ENCODE measurements at regions not wholly inside any gene's neighbourhood (a gene's known extent, or its start where the extent isn't known, plus 50 kb on each side); places are given as distances from the start of the nearest gene placed in this dataset.
A peak's percentile ranks its signal among the peaks of the same experiment; 100 is the strongest.

- peak; percentile 84 for DNase-seq (ENCODE audit: low read depth)
- peak; percentile 91 for TF ChIP-seq CTCF (conservative IDR thresholded peaks at IDR 0.05; ENCODE audit: control insufficient read depth, insufficient read depth, low read depth, low read length)
- H3K4me3 ChIP-seq (ENCODE audit: control insufficient read depth, low read depth, low read length) = no peak overlapping the region
Observed at GRCh38 chr18:68623342-68623741, 91.6 kb downstream of the TMX3 start.

- TF ChIP-seq CTCF (conservative IDR thresholded peaks at IDR 0.05; ENCODE audit: control insufficient read depth, insufficient read depth, low read depth, low read length) = no peak
- H3K4me3 ChIP-seq (ENCODE audit: control insufficient read depth, low read depth, low read length) = no peak overlapping the region
- DNase-seq (ENCODE audit: low read depth) = no peak
Observed at GRCh38 chr18:68611311-68611710, 103.6 kb downstream of the TMX3 start.

DNA sequence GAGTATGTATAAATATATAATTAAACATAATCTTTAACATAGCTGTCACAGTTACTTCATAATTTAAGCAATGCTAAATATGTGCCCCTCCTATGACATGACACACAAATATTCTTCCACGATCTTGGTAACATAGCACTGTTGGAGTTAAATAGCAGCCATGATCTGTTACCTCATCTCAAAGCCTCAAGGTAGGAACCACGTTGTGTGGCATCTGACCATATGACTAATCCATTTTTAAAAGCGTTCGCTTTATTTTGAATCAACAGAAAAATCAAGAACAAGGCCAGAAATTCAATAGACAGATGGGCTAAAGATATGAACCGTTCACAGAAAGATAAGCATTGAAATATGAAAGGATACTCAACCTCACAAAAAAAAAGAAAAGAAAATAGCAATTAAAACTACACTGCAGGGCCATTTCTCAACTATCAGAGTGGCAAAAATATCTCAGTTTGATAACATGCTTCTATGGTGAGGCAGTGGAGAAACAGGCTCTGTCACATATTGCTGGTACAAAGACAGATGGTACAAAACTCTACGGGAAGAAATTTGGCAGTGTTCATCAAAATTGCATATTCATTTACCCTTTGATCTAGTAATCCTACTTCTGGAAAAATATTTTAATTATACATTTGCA lies 105.9 kb downstream of the TMX3 start:
- H3K4me3 ChIP-seq (ENCODE audit: control insufficient read depth, low read depth, low read length) = no peak overlapping the region
- TF ChIP-seq CTCF (conservative IDR thresholded peaks at IDR 0.05; ENCODE audit: control insufficient read depth, insufficient read depth, low read depth, low read length) = no peak
- DNase-seq (ENCODE audit: low read depth) = no peak

DNA sequence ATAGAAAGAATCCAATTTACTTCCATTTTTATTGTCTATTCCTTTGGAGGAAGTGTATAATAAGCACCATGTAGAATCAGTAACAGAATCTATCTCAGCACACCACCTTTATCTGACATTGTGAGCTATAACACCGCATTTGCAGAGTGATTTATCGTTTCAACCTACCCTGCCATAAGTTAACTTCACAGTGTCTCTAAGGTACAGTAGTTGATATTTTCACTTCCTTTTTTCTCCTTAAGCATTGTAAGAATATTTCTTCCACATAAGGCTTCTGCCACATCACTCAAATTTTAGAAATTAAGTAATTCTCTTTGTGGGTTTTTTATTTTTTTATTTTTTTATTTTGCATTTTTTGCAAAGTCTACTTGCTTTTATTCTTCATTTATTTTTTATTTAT lies 107.1 kb downstream of the TMX3 start:
- DNase-seq (ENCODE audit: low read depth) = no peak
- no peak overlapping the region for H3K4me3 ChIP-seq (ENCODE audit: control insufficient read depth, low read depth, low read length)
- no peak for TF ChIP-seq CTCF (conservative IDR thresholded peaks at IDR 0.05; ENCODE audit: control insufficient read depth, insufficient read depth, low read depth, low read length)

- TF ChIP-seq CTCF (conservative IDR thresholded peaks at IDR 0.05; ENCODE audit: control insufficient read depth, insufficient read depth, low read depth, low read length) = no peak
- DNase-seq (ENCODE audit: low read depth) = peak; percentile 46
- H3K4me3 ChIP-seq (ENCODE audit: control insufficient read depth, low read depth, low read length) = no peak overlapping the region
Observed at GRCh38 chr18:68604256-68604655, 110.7 kb downstream of the TMX3 start.

DNA sequence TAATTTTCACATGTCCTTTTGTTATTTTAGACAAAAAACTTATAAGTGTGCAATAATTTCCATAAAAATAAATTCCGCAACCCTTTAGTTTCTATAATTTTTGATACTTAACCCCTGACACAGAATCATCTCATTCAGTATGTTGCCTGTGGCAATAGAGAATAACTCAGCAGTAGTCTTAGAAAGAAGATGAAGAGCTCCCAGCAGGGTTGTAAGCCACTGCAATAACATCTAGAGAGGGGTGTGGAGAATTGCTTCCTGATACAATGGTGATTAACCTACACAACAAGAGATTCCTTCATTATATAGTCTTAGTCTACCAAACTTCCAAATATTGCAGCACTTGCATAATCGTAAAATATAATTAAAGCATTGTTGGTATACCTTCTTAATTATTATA lies 118.9 kb downstream of the TMX3 start:
- no peak for DNase-seq (ENCODE audit: low read depth)
- no peak for TF ChIP-seq CTCF (conservative IDR thresholded peaks at IDR 0.05; ENCODE audit: control insufficient read depth, insufficient read depth, low read depth, low read length)
- H3K4me3 ChIP-seq (ENCODE audit: control insufficient read depth, low read depth, low read length) = no peak overlapping the region

DNA sequence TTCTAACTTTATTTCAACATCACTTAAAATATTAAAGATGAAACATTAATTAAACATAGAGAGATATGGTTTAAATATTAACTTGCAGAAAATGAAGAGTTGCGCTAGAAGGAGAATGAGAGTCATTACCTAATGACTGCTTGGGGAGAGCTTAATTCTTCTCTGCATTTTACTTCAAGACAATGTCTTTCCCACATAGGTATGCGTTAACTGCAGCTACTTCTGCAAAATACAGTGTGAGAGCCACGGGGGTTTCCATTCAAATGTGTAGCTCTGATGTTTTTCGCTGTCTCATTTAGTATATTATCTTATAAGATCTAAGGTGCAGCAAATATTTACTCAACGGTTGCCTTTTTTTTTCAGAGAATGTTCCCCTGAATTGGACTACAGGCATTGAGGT lies 126.7 kb downstream of the TMX3 start:
- H3K4me3 ChIP-seq (ENCODE audit: control insufficient read depth, low read depth, low read length) = no peak overlapping the region
- no peak for DNase-seq (ENCODE audit: low read depth)
- TF ChIP-seq CTCF (conservative IDR thresholded peaks at IDR 0.05; ENCODE audit: control insufficient read depth, insufficient read depth, low read depth, low read length) = no peak
